ENCODE measurements at regions not wholly inside any gene's neighbourhood (a gene's known extent, or its start where the extent isn't known, plus 50 kb on each side); places are given as distances from the start of the nearest gene placed in this dataset.

GRCh38 chr15:35986191-35986721 lies 440.3 kb upstream of the DPH6 start:
- TF ChIP-seq, protein P1, sequence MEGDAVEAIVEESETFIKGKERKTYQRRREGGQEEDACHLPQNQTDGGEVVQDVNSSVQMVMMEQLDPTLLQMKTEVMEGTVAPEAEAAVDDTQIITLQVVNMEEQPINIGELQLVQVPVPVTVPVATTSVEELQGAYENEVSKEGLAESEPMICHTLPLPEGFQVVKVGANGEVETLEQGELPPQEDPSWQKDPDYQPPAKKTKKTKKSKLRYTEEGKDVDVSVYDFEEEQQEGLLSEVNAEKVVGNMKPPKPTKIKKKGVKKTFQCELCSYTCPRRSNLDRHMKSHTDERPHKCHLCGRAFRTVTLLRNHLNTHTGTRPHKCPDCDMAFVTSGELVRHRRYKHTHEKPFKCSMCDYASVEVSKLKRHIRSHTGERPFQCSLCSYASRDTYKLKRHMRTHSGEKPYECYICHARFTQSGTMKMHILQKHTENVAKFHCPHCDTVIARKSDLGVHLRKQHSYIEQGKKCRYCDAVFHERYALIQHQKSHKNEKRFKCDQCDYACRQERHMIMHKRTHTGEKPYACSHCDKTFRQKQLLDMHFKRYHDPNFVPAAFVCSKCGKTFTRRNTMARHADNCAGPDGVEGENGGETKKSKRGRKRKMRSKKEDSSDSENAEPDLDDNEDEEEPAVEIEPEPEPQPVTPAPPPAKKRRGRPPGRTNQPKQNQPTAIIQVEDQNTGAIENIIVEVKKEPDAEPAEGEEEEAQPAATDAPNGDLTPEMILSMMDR (IDR thresholded peaks at IDR 0.05; ENCODE audit: insufficient read depth, low read length, missing control alignments), result no peak
- DNase-seq (ENCODE audit: low read depth, low spot score), result no peak
- H3K4me3 ChIP-seq (ENCODE audit: low read depth, low read length), result no peak overlapping the region
- ChIA-PET CTCF (interaction anchor here (0.6 to 1.2 kb wide), 2 partner anchors 27 to 463 kb away, joined by 3 read pairs; no protein-coding TSS in a partner anchor), POLR2A (no interaction called here)

DNA sequence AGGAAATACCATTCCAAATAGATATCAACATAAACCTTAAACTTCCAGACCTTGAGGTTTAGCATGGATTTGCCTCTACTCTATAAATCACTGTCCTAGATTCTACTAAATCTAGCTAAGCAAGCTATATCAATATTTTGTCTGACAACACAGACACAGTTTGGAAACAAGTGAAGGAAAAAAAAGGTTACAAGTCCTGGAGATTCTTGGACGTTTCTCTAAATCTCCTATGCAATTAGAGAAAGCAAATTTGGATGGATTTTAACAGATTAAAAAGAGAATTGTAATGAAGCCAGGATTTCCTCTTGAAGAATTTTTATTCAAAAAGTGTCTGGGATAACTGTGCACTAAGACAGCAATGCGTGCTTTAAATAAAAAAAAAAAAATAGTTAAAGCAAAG lies 441.1 kb upstream of the DPH6 start:
- TF ChIP-seq, protein P1 (IDR thresholded peaks at IDR 0.05; ENCODE audit: insufficient read depth, low read length, missing control alignments), result no peak
- H3K4me3 ChIP-seq (ENCODE audit: low read depth, low read length), result no peak overlapping the region
- ChIA-PET CTCF (no interaction called here), POLR2A (no interaction called here)
- no peak for DNase-seq (ENCODE audit: low read depth, low spot score)

GRCh38 chr15:35991386-35991785 lies 445.4 kb upstream of the DPH6 start:
- no peak overlapping the region for H3K4me3 ChIP-seq (ENCODE audit: low read depth, low read length)
- CTCF ChIA-PET, result interaction anchor here (1.0 kb wide), 1 partner anchor 16 kb away, joined by 3 read pairs; no protein-coding TSS in a partner anchor
- TF ChIP-seq, protein P1 (IDR thresholded peaks at IDR 0.05; ENCODE audit: insufficient read depth, low read length, missing control alignments), result no peak
- POLR2A ChIA-PET, result no interaction called here
- DNase-seq (ENCODE audit: low read depth, low spot score), result no peak

DNA sequence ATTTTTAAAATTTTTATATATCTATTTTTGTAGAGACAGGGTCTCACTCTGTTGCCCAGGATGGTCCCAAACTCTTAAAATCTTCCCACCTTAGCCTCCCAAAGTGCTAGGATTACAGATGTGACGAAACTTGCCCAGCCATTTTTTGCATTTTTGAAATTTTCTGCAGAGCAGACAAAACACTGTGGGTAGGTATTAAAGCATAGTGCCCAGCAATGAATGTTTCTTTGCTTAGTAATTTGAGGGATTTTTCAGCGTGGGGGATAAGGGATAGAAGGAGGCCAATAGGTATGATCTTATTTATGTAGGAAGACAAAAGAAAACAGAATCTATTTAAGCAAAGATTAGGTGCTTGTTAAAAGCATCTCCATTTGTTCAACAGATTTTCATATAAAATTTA lies 446.8 kb upstream of the DPH6 start:
- H3K4me3 ChIP-seq (ENCODE audit: low read depth, low read length), result no peak overlapping the region
- POLR2A ChIA-PET, result no interaction called here
- TF ChIP-seq, protein P1 (IDR thresholded peaks at IDR 0.05; ENCODE audit: insufficient read depth, low read length, missing control alignments), result no peak
- DNase-seq (ENCODE audit: low read depth, low spot score), result peak; percentile 7
- CTCF ChIA-PET, result no interaction called here

DNA sequence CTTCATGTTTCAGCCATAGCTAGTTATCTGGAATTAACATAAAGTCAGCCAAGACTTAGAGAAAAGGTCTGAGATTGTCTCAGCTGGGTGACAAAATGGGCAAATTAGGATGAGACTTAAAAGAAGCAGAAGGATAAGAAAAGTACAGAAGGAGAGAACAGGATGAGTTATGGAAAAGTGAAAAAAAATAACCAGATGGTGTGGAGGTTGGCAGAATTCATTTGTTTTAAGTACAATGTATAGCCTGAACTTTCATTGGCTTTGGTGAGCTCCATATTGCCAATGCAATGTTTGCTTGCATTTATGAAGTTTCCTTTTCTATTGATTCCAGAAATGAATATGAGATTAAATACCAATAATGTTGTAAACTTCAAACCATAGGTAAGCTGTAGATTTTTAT lies 447.2 kb upstream of the DPH6 start:
- no peak for DNase-seq (ENCODE audit: low read depth, low spot score)
- POLR2A ChIA-PET, result no interaction called here
- TF ChIP-seq, protein P1 (IDR thresholded peaks at IDR 0.05; ENCODE audit: insufficient read depth, low read length, missing control alignments), result no peak
- no peak overlapping the region for H3K4me3 ChIP-seq (ENCODE audit: low read depth, low read length)
- CTCF ChIA-PET, result no interaction called here

GRCh38 chr15:35994876-35995275 lies 448.9 kb upstream of the DPH6 start:
- CTCF ChIA-PET, result no interaction called here
- TF ChIP-seq, protein P1 (IDR thresholded peaks at IDR 0.05; ENCODE audit: insufficient read depth, low read length, missing control alignments), result no peak

More at GRCh38 chr15:35994876-35995275, 448.9 kb upstream of the DPH6 start:
- POLR2A ChIA-PET, result no interaction called here
- H3K4me3 ChIP-seq (ENCODE audit: low read depth, low read length), result no peak overlapping the region
- no peak for DNase-seq (ENCODE audit: low read depth, low spot score)

All from AG04449 (cell line).